Tibial nerve (tissue), 4 donors: ENCODE measurements at regions not wholly inside any gene's neighbourhood (a gene's known extent, or its start where the extent isn't known, plus 50 kb on each side); places are given as distances from the start of the nearest gene placed in this dataset.
"Not testable (repeated sequence)": the region's sequence is repeated elsewhere in the genome, so short reads cannot be mapped to it uniquely, and the experiment has no call there.

Experiments used
- DNase-seq, 2 donors: peaks; one replicate each; pipeline ENCODE4 v3.0.0-alpha.2; 2019; ENCODE audit warnings: low spot score in 2 of 2
- H3K27ac ChIP-seq, 4 donors: fragments of 200-600 bp; sonication (generic) in 3 of 4; one replicate each; pipeline ENCODE4 v1.5.1; 2017 to 2019; ENCODE audit warnings: mild to moderate bottlenecking in 1 of 4
- H3K27me3 ChIP-seq, 2 donors: fragments of 200-600 bp; sonication (generic) in 1 of 2; one replicate each; pipeline versions ENCODE4 v1.5.1 to v1.6.0; 2017 to 2019
- H3K36me3 ChIP-seq, 3 donors: fragments of 200-600 bp; sonication (generic); one replicate each; pipeline ENCODE4 v1.5.1; 2018 to 2019
- H3K4me1 ChIP-seq, 4 donors: fragments of 200-600 bp; sonication (generic) in 3 of 4; one replicate each; pipeline ENCODE4 v1.5.1; 2017 to 2019
- H3K4me3 ChIP-seq, 4 donors: fragments of 200-600 bp; sonication (generic) in 3 of 4; one replicate each; pipeline ENCODE4 v1.5.1; 2017 to 2019; ENCODE audit warnings: mild to moderate bottlenecking in 1 of 4, moderate library complexity in 1 of 4
- H3K9me3 ChIP-seq, 4 donors: fragments of 200-600 bp; sonication (generic) in 3 of 4; one replicate each; pipeline ENCODE4 v1.5.1; 2017 to 2019
- CTCF ChIP-seq, 5 experiments: fragments of 200-600 bp in 3 of 5; fragments of 450-650 bp in 2 of 5; sonication (generic) in 3 of 5; IDR thresholded peaks; one replicate each; pipeline ENCODE4 v1.5.1; 2016 to 2019; ENCODE audit warnings: antibody characterized with exemption in 5 of 5, mild to moderate bottlenecking in 3 of 5, moderate library complexity in 2 of 5
- EP300 ChIP-seq, 2 donors: sonication (generic); formaldehyde crosslinking; IDR thresholded peaks; one replicate each; pipeline ENCODE4 v1.6.1; 2017; ENCODE audit warnings: antibody characterized with exemption in 2 of 2, mild to moderate bottlenecking in 1 of 2
- POLR2A ChIP-seq, 2 donors: fragments of 450-650 bp; IDR thresholded peaks; one replicate each; pipeline ENCODE4 v1.6.1; 2017; ENCODE audit warnings: antibody characterized with exemption in 2 of 2, mild to moderate bottlenecking in 2 of 2, moderate library complexity in 2 of 2
- WGBS, 2 donors: methylation state at CpG; one replicate each; pipeline ENCODE4 v1.1.5; 2018; 5-methylcytosine and 5-hydroxymethylcytosine counted together

DNA sequence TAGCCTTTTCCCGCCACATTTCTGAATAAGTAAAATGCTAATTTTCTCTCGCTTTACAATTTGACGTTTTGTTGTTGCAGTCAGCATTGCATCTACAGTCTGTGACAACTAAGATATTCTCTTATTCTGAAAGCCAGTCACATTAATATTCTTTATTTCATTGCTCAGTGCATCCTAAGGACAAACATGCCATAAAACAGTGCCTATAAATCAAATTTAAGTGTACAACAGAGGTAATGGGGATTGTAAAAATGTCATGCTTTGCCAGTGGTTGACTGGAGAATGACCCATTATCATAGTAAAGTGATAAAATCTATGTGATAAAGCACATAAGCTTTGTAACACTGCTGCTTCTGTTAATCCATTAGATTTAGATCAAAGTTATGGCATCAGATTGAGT lies 1850.0 kb upstream of the ACO1 start:
- no peak for TF ChIP-seq CTCF (IDR thresholded peaks at IDR 0.05)
- no peak for TF ChIP-seq EP300 (IDR thresholded peaks at IDR 0.05)
- TF ChIP-seq POLR2A (IDR thresholded peaks at IDR 0.05) = no peak
- no peaks in the 10 kb centered on the region for H3K27me3 ChIP-seq
- H3K9me3 ChIP-seq = peaks cover 0 to 5% (median 0%) of the 10 kb centered on the region in 4 donors
- WGBS, 2 donors = 91 to 92% methylated on average over 3 of the region's 3 CpGs
- H3K36me3 ChIP-seq = no peaks in the 10 kb centered on the region
- H3K4me1 ChIP-seq = no peaks in the 10 kb centered on the region
- no peak for DNase-seq
- H3K27ac ChIP-seq = no peak overlapping the region
- H3K4me3 ChIP-seq = no peak overlapping the region

GRCh38 chr9:30534896-30535295 lies 1849.5 kb upstream of the ACO1 start:
- H3K9me3 ChIP-seq = peaks cover 0 to 5% (median 0%) of the 10 kb centered on the region in 4 donors
- TF ChIP-seq CTCF (IDR thresholded peaks at IDR 0.05) (no peak), POLR2A (IDR thresholded peaks at IDR 0.05) (no peak), EP300 (IDR thresholded peaks at IDR 0.05) (no peak)
- WGBS, 2 donors = 77 to 85% methylated on average over 2 of the region's 2 CpGs

GRCh38 chr9:30536494-30536893 lies 1847.9 kb upstream of the ACO1 start:
- 76 to 77% methylated on average over 3 of the region's 3 CpGs for WGBS, 2 donors
- TF ChIP-seq EP300 (IDR thresholded peaks at IDR 0.05) = no peak
- no peak for TF ChIP-seq CTCF (IDR thresholded peaks at IDR 0.05)
- no peak for TF ChIP-seq POLR2A (IDR thresholded peaks at IDR 0.05)
- no peak for DNase-seq
- Histone ChIP-seq H3K27me3 (no peaks in the 10 kb centered on the region), H3K36me3 (no peaks in the 10 kb centered on the region), H3K4me1 (no peaks in the 10 kb centered on the region), H3K4me3 (no peak overlapping the region), H3K27ac (no peak overlapping the region), H3K9me3 (no peaks in the 10 kb centered on the region)

More at GRCh38 chr9:30534896-30535295, 1849.5 kb upstream of the ACO1 start:
- no peak for DNase-seq
- Histone ChIP-seq H3K27ac (no peak overlapping the region), H3K36me3 (no peaks in the 10 kb centered on the region), H3K27me3 (no peaks in the 10 kb centered on the region), H3K4me1 (no peaks in the 10 kb centered on the region), H3K4me3 (no peak overlapping the region)

GRCh38 chr9:30539696-30540095 lies 1844.7 kb upstream of the ACO1 start:
- not testable (repeated sequence) for H3K9me3 ChIP-seq, H3K36me3 ChIP-seq, H3K4me1 ChIP-seq, H3K27ac ChIP-seq, H3K27me3 ChIP-seq, H3K4me3 ChIP-seq, DNase-seq
- 91% methylated on average over 15 of the region's 15 CpGs; no CpG with 5 or more reads in 1 of the 2 donors for WGBS, 2 donors

- TF ChIP-seq CTCF (IDR thresholded peaks at IDR 0.05) (no peak), EP300 (IDR thresholded peaks at IDR 0.05) (no peak), POLR2A (IDR thresholded peaks at IDR 0.05) (no peak)
- Histone ChIP-seq H3K36me3 (no peaks in the 10 kb centered on the region), H3K27me3 (no peaks in the 10 kb centered on the region), H3K27ac (no peak overlapping the region), H3K4me3 (no peak overlapping the region), H3K9me3 (peaks cover 0 to 13% (median 0%) of the 10 kb centered on the region in 4 donors), H3K4me1 (no peaks in the 10 kb centered on the region)
- DNase-seq = no peak
- 92 to 95% methylated on average over 21 to 28 of the region's 28 CpGs for WGBS, 2 donors
Measured at GRCh38 chr9:30574355-30575151, 1809.9 kb upstream of the ACO1 start.
